Naive thymus-derived CD4-positive, alpha-beta T cell (primary cell): ENCODE measurements at regions not wholly inside any gene's neighbourhood (a gene's known extent, or its start where the extent isn't known, plus 50 kb on each side); places are given as distances from the start of the nearest gene placed in this dataset.

Source experiments
- ATAC-seq: fragments of 150-1000 bp; cut with Tn5 transposase; 2 replicates; pipeline ENCODE4 v1.10.0; 2021; ENCODE audit warnings: mild to moderate bottlenecking, moderate library complexity
- CTCF ChIA-PET: fragments of 350-600 bp; sonication (Branson Sonifier 250); formaldehyde crosslinking; loops from one replicate; lab custom pipeline; 2021; ENCODE audit warnings: antibody characterized with exemption; lab: Charles Lee
- POLR2A ChIA-PET: fragments of 350-600 bp; sonication (Branson Sonifier 250); formaldehyde crosslinking; loops from one replicate; lab custom pipeline; 2021; ENCODE audit warnings: antibody characterized with exemption, inconsistent platforms; lab: Charles Lee
- DNase-seq, 9 donors: peaks; one replicate each; pipeline versions ENCODE4 v3.0.0 to v3.0.0-alpha.2; 2020 to 2022; ENCODE audit warnings: mixed read lengths in 1 of 9
- H3K27ac ChIP-seq: one replicate; pipeline ENCODE4 v1.7.0; 2013; ENCODE audit warnings: mild to moderate bottlenecking, low read depth, low read length, moderate library complexity
- H3K27me3 ChIP-seq, 2 donors: one replicate each; pipeline ENCODE4 v1.7.0; 2013; ENCODE audit warnings: low read length in 2 of 2, mild to moderate bottlenecking in 2 of 2, moderate library complexity in 2 of 2; ENCODE audit not compliant: control insufficient read depth in 2 of 2, insufficient read depth in 2 of 2
- H3K36me3 ChIP-seq, 3 experiments: 1 replicate in 2 of 3; 2 replicates in 1 of 3; pipeline ENCODE4 v1.7.0; 2013; ENCODE audit warnings: low read length in 3 of 3, mild to moderate bottlenecking in 3 of 3, moderate library complexity in 1 of 3; ENCODE audit not compliant: insufficient read depth in 3 of 3, control insufficient read depth in 2 of 3
- H3K4me1 ChIP-seq, 2 donors: one replicate each; pipeline ENCODE4 v1.7.0; 2013; ENCODE audit warnings: low read length in 2 of 2, mild to moderate bottlenecking in 2 of 2, moderate library complexity in 1 of 2; ENCODE audit not compliant: control insufficient read depth in 2 of 2, insufficient read depth in 2 of 2
- H3K4me3 ChIP-seq: 2 replicates; pipeline ENCODE4 v1.7.0; 2013; ENCODE audit warnings: mild to moderate bottlenecking, low read length
- H3K9me3 ChIP-seq, 3 experiments: 1 replicate in 2 of 3; 2 replicates in 1 of 3; pipeline ENCODE4 v1.7.0; 2013; ENCODE audit warnings: low read length in 3 of 3; ENCODE audit not compliant: control insufficient read depth in 2 of 3
- H3K27ac Mint-ChIP-seq, 9 donors: one replicate each; pipeline ENCODE4 v1.8.0; 2020 to 2022; ENCODE audit warnings: mixed read lengths in 9 of 9, mild to moderate bottlenecking in 8 of 9, moderate library complexity in 5 of 9, inconsistent platforms in 2 of 9
- H3K27me3 Mint-ChIP-seq, 5 donors: one replicate each; pipeline ENCODE4 v1.8.0; 2021 to 2022; ENCODE audit warnings: mixed read lengths in 5 of 5, mild to moderate bottlenecking in 1 of 5
- H3K36me3 Mint-ChIP-seq, 5 donors: one replicate each; pipeline ENCODE4 v1.8.0; 2020 to 2022; ENCODE audit warnings: mixed read lengths in 5 of 5, mild to moderate bottlenecking in 3 of 5, inconsistent platforms in 1 of 5
- H3K4me1 Mint-ChIP-seq, 7 donors: one replicate each; pipeline ENCODE4 v1.8.0; 2020 to 2022; ENCODE audit warnings: mixed read lengths in 7 of 7, mild to moderate bottlenecking in 3 of 7, inconsistent platforms in 1 of 7
- H3K4me3 Mint-ChIP-seq, 10 donors: one replicate each; pipeline ENCODE4 v1.8.0; 2020 to 2022; ENCODE audit warnings: mild to moderate bottlenecking in 10 of 10, mixed read lengths in 10 of 10, moderate library complexity in 6 of 10, inconsistent platforms in 2 of 10
- H3K9me3 Mint-ChIP-seq, 11 donors: one replicate each; pipeline ENCODE4 v1.8.0; 2020 to 2022; ENCODE audit warnings: mixed read lengths in 11 of 11, mild to moderate bottlenecking in 4 of 11, inconsistent platforms in 1 of 11, moderate library complexity in 1 of 11
- intact Hi-C, 2 donors: fragments of 100-400 bp; cut with micrococcal nuclease; formaldehyde crosslinking; loops; one replicate each; pipeline ENCODE4 v1.15.1; 2023

GRCh38 chr2:53445383-53446070, 322.1 kb upstream of the CHAC2 start:
- intact Hi-C loops, result no loop called here
- no peaks in the 10 kb centered on the region for H3K4me1 ChIP-seq
- H3K9me3 ChIP-seq, result no peaks in the 10 kb centered on the region
- Mint-ChIP-seq H3K4me3 (no peak overlapping the region), H3K36me3 (no peaks in the 10 kb centered on the region), H3K4me1 (no peaks in the 10 kb centered on the region), H3K27me3 (peaks cover 0 to 15% (median 12%) of the 10 kb centered on the region in 5 donors), H3K9me3 (peaks cover 0 to 2% (median 0%) of the 10 kb centered on the region in 11 donors), H3K27ac (no peak overlapping the region)
- no peak for DNase-seq
- no peaks in the 10 kb centered on the region for H3K27me3 ChIP-seq
- ChIA-PET CTCF (no interaction called here), POLR2A (no interaction called here)
- no peak overlapping the region for H3K27ac ChIP-seq
- H3K36me3 ChIP-seq, result no peaks in the 10 kb centered on the region
- no peak overlapping the region for H3K4me3 ChIP-seq
- ATAC-seq, result no peak

- intact Hi-C loops, result no loop called here
- Histone ChIP-seq H3K4me1 (no peaks in the 10 kb centered on the region), H3K27me3 (no peaks in the 10 kb centered on the region), H3K27ac (no peak overlapping the region), H3K4me3 (no peak overlapping the region), H3K36me3 (no peaks in the 10 kb centered on the region), H3K9me3 (no peaks in the 10 kb centered on the region)
- H3K4me1 Mint-ChIP-seq, result no peaks in the 10 kb centered on the region
- CTCF ChIA-PET, result no interaction called here
- no peak for ATAC-seq
- no peak overlapping the region for H3K4me3 Mint-ChIP-seq
- H3K27me3 Mint-ChIP-seq, result peaks cover 0 to 12% (median 10%) of the 10 kb centered on the region in 5 donors
- POLR2A ChIA-PET, result no interaction called here
- no peaks in the 10 kb centered on the region for H3K36me3 Mint-ChIP-seq
- H3K9me3 Mint-ChIP-seq, result peaks cover 0 to 2% (median 0%) of the 10 kb centered on the region in 11 donors
- no peak for DNase-seq
- no peak overlapping the region for H3K27ac Mint-ChIP-seq
Measured at GRCh38 chr2:53442783-53443182, 324.8 kb upstream of the CHAC2 start.

- Mint-ChIP-seq H3K27me3 (peaks cover 0 to 12% (median 4%) of the 10 kb centered on the region in 5 donors), H3K4me3 (no peak overlapping the region), H3K36me3 (no peaks in the 10 kb centered on the region), H3K9me3 (peaks cover 0 to 2% (median 0%) of the 10 kb centered on the region in 11 donors), H3K27ac (no peak overlapping the region), H3K4me1 (no peaks in the 10 kb centered on the region)
- H3K27me3 ChIP-seq, result no peaks in the 10 kb centered on the region
- CTCF ChIA-PET, result no interaction called here
- H3K4me3 ChIP-seq, result no peak overlapping the region
- POLR2A ChIA-PET, result interaction anchor here (0.6 kb wide), 1 partner anchor 42 kb away, joined by 3 read pairs; no protein-coding TSS in a partner anchor
- H3K9me3 ChIP-seq, result no peaks in the 10 kb centered on the region
- DNase-seq (no peak), ATAC-seq (no peak)
- H3K27ac ChIP-seq, result no peak overlapping the region
- intact Hi-C loops, result no loop called here
- H3K36me3 ChIP-seq, result no peaks in the 10 kb centered on the region
- no peaks in the 10 kb centered on the region for H3K4me1 ChIP-seq
Measured at GRCh38 chr2:53442093-53442492, 325.5 kb upstream of the CHAC2 start.

- DNase-seq, result no peak
- intact Hi-C loops, result no loop called here
- Mint-ChIP-seq H3K36me3 (no peaks in the 10 kb centered on the region), H3K9me3 (no peaks in the 10 kb centered on the region), H3K4me1 (no peaks in the 10 kb centered on the region), H3K27ac (no peak overlapping the region), H3K27me3 (peaks cover 0 to 13% (median 4%) of the 10 kb centered on the region in 5 donors), H3K4me3 (no peak overlapping the region)
- H3K36me3 ChIP-seq, result no peaks in the 10 kb centered on the region
- no peaks in the 10 kb centered on the region for H3K9me3 ChIP-seq
- no peaks in the 10 kb centered on the region for H3K4me1 ChIP-seq
- no peaks in the 10 kb centered on the region for H3K27me3 ChIP-seq
- ChIA-PET POLR2A (no interaction called here), CTCF (no interaction called here)
- no peak overlapping the region for H3K4me3 ChIP-seq
- ATAC-seq, result no peak
- no peak overlapping the region for H3K27ac ChIP-seq
Measured at GRCh38 chr2:53438692-53439091, 328.9 kb upstream of the CHAC2 start.

- H3K4me3 Mint-ChIP-seq, result no peak overlapping the region
- no peaks in the 10 kb centered on the region for H3K9me3 ChIP-seq
- no peaks in the 10 kb centered on the region for H3K9me3 Mint-ChIP-seq
- H3K36me3 ChIP-seq, result no peaks in the 10 kb centered on the region
- ATAC-seq, result no peak
- POLR2A ChIA-PET, result no interaction called here
- H3K27me3 ChIP-seq, result no peaks in the 10 kb centered on the region
- DNase-seq, result no peak
- H3K4me1 ChIP-seq, result no peaks in the 10 kb centered on the region
- H3K36me3 Mint-ChIP-seq, result no peaks in the 10 kb centered on the region
- H3K4me1 Mint-ChIP-seq, result no peaks in the 10 kb centered on the region
- no peak overlapping the region for H3K27ac ChIP-seq
- intact Hi-C loops, result no loop called here
- peaks cover 0 to 13% (median 4%) of the 10 kb centered on the region in 5 donors for H3K27me3 Mint-ChIP-seq
- no peak overlapping the region for H3K27ac Mint-ChIP-seq
- H3K4me3 ChIP-seq, result no peak overlapping the region
- CTCF ChIA-PET, result no interaction called here
Measured at GRCh38 chr2:53438100-53438499, 329.5 kb upstream of the CHAC2 start.

GRCh38 chr2:53437371-53437770, 330.2 kb upstream of the CHAC2 start:
- H3K4me1 Mint-ChIP-seq, result no peaks in the 10 kb centered on the region
- no peak overlapping the region for H3K4me3 Mint-ChIP-seq
- intact Hi-C loops, result no loop called here
- POLR2A ChIA-PET, result no interaction called here
- H3K9me3 Mint-ChIP-seq, result no peaks in the 10 kb centered on the region
- H3K36me3 Mint-ChIP-seq, result no peaks in the 10 kb centered on the region
- no peak for DNase-seq
- CTCF ChIA-PET, result no interaction called here
- Histone ChIP-seq H3K4me3 (no peak overlapping the region), H3K27me3 (no peaks in the 10 kb centered on the region), H3K9me3 (no peaks in the 10 kb centered on the region), H3K4me1 (no peaks in the 10 kb centered on the region), H3K27ac (no peak overlapping the region), H3K36me3 (no peaks in the 10 kb centered on the region)
- H3K27me3 Mint-ChIP-seq, result peaks cover 0 to 13% (median 4%) of the 10 kb centered on the region in 5 donors
- ATAC-seq, result no peak
- H3K27ac Mint-ChIP-seq, result no peak overlapping the region

GRCh38 chr2:53436882-53437281, 330.7 kb upstream of the CHAC2 start:
- no peak overlapping the region for H3K27ac ChIP-seq
- H3K27me3 ChIP-seq, result no peaks in the 10 kb centered on the region
- ChIA-PET CTCF (no interaction called here), POLR2A (no interaction called here)
- H3K9me3 ChIP-seq, result no peaks in the 10 kb centered on the region
- H3K36me3 Mint-ChIP-seq, result no peaks in the 10 kb centered on the region
- H3K27me3 Mint-ChIP-seq, result peaks cover 0 to 13% (median 4%) of the 10 kb centered on the region in 5 donors
- ATAC-seq, result no peak
- no peaks in the 10 kb centered on the region for H3K4me1 ChIP-seq
- H3K4me1 Mint-ChIP-seq, result no peaks in the 10 kb centered on the region
- intact Hi-C loops, result no loop called here
- H3K4me3 ChIP-seq, result no peak overlapping the region
- no peak overlapping the region for H3K4me3 Mint-ChIP-seq
- no peak overlapping the region for H3K27ac Mint-ChIP-seq
- DNase-seq, result no peak
- H3K36me3 ChIP-seq, result no peaks in the 10 kb centered on the region
- no peaks in the 10 kb centered on the region for H3K9me3 Mint-ChIP-seq
